IPS-20b (cell line): ENCODE measurements at regions not wholly inside any gene's neighbourhood (a gene's known extent, or its start where the extent isn't known, plus 50 kb on each side); places are given as distances from the start of the nearest gene placed in this dataset.

Experiments
- H3K27ac ChIP-seq: one replicate; pipeline ENCODE4 v1.5.1; 2013; ENCODE audit warnings: low read length
- H3K27me3 ChIP-seq: 2 replicates; pipeline ENCODE4 v1.6.1; 2013; ENCODE audit warnings: mild to moderate bottlenecking, low read length, inconsistent platforms; ENCODE audit not compliant: insufficient read depth
- H3K36me3 ChIP-seq: 2 replicates; pipeline ENCODE4 v1.6.1; 2013; ENCODE audit warnings: low read depth, mild to moderate bottlenecking, inconsistent platforms, low read length, moderate library complexity; ENCODE audit not compliant: insufficient read depth
- H3K4me1 ChIP-seq: 2 replicates; pipeline ENCODE4 v1.6.1; 2013; ENCODE audit warnings: mild to moderate bottlenecking, control low read depth, inconsistent platforms, low read length, moderate library complexity; ENCODE audit not compliant: insufficient read depth
- H3K4me3 ChIP-seq: 2 replicates; pipeline ENCODE4 v1.5.1; 2013; ENCODE audit warnings: mild to moderate bottlenecking, low read length, inconsistent platforms
- H3K9ac ChIP-seq: 2 replicates; pipeline ENCODE4 v1.6.1; 2013; ENCODE audit warnings: low read depth, mild to moderate bottlenecking, inconsistent platforms, low read length, moderate library complexity
- H3K9me3 ChIP-seq: 2 replicates; pipeline ENCODE4 v1.6.1; 2013; ENCODE audit warnings: mild to moderate bottlenecking, low read depth, low read length, inconsistent platforms; ENCODE audit not compliant: insufficient read depth

DNA sequence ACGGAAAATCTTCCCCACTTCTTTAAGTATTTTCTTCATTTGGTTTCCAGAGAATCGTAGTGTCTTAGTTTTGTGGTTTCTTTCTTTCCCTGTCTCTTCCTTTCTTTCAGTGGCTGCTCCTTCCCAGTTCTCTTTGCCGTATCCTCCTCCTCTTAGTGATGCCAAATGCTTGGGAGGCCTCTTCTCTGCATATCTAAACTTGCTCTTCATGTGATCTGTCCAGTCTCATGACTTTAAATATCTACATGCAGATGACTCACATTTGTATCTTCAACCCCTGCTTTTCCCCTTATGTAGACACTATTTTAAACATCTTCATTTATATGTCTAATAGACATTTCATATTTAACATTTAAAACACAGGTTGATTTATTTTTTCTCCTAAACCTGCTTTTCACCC, 149.2 kb downstream of the PTCSC3 start:
- Histone ChIP-seq H3K36me3 (no peaks in the 10 kb centered on the region), H3K4me1 (no peaks in the 10 kb centered on the region), H3K27ac (no peak overlapping the region), H3K27me3 (no peaks in the 10 kb centered on the region), H3K9me3 (peaks cover 4% of the 10 kb centered on the region; the same call in 1 of the 2 replicates), H3K4me3 (no peak overlapping the region), H3K9ac (no peak overlapping the region)

DNA sequence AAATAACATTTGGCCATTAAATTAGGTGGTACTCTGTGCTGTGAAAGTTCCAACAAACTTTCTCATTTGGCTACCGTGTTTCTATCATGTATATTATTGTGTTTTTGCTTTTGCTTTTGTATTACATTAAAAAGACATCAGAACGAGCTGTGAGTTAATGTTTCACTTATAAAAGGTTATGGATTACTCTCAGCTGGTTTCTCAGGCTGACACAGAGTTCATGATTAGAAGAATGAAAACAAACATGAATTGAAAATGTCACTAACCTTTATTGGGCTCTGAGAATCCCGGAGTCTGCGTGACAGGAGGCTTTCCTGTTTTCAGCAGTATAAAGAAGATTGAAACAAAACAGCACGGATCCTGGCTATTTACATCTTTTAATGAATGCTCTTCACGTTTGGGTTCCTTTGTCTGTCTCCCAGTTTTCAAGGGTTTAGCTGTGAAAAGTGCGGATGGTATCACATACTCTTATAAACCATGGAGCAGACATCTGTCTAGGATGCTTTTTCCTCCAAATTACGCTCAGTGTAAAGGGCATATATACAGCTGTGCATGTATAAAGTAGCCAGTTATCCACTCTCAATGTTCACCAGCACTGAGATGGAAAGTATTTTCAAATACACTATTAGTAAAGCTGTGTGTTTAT, 153.6 kb downstream of the PTCSC3 start:
- Histone ChIP-seq H3K27me3 (no peaks in the 10 kb centered on the region), H3K9me3 (no peaks in the 10 kb centered on the region), H3K4me3 (no peak overlapping the region), H3K27ac (no peak overlapping the region), H3K36me3 (no peaks in the 10 kb centered on the region), H3K9ac (no peak overlapping the region), H3K4me1 (no peaks in the 10 kb centered on the region)

DNA sequence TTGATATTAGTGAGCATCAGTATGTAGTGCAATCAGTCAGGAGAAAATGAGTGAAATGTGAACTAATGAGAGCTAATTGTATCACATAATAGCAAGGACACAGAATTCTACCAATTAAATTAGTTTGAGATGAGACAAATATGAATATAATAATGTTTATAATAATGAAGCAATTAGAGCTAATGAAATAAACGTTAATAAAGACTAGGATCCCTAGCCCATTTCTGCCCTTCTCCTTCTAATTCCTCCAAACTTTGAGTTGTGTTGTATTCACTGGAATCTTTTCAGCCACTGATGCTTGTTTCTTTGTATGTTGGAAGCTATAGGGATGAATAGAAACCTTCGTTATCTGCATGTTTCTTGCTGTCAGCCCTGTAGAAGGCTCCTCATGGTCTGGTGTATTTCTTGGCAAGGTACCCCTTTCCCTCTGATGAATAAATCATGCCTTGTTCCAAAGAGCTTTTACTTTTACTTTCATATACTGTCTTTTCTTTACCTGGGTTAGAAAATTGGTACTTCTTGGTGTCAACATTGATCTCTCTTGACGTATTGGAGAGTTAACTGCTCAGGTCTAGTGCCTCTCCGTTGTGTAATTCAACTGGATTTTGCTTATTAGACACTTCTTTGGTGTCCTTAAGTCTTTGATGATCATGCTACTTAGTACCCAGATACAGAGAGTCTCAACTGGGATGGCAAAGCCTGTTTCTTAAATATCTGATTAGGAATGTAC, 154.8 kb downstream of the PTCSC3 start:
- Histone ChIP-seq H3K27ac (no peak overlapping the region), H3K36me3 (no peaks in the 10 kb centered on the region), H3K9me3 (no peaks in the 10 kb centered on the region), H3K4me1 (no peaks in the 10 kb centered on the region), H3K9ac (no peak overlapping the region), H3K4me3 (no peak overlapping the region), H3K27me3 (no peaks in the 10 kb centered on the region)

DNA sequence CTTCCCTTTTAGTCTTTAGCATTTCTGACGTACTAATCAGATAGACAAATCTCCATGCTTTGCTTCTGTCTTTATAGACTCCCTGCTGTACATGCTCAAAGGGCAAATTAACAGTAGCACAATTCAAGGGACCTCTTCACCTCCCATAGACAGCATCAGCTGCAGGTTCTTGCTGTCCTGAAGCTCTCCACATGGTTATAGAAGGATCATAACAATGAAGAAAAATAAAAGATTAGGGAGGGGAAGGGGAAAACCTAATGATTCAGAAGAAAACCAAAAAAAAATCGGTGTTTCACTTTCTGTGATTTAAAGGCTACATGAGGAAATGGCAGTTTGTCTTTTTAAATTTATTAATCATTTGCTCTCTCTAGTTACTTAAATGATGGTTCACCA, 155.5 kb downstream of the PTCSC3 start:
- H3K36me3 ChIP-seq = no peaks in the 10 kb centered on the region
- H3K4me1 ChIP-seq = no peaks in the 10 kb centered on the region
- no peaks in the 10 kb centered on the region for H3K9me3 ChIP-seq
- no peak overlapping the region for H3K9ac ChIP-seq
- no peak overlapping the region for H3K27ac ChIP-seq
- no peak overlapping the region for H3K4me3 ChIP-seq
- H3K27me3 ChIP-seq = no peaks in the 10 kb centered on the region

DNA sequence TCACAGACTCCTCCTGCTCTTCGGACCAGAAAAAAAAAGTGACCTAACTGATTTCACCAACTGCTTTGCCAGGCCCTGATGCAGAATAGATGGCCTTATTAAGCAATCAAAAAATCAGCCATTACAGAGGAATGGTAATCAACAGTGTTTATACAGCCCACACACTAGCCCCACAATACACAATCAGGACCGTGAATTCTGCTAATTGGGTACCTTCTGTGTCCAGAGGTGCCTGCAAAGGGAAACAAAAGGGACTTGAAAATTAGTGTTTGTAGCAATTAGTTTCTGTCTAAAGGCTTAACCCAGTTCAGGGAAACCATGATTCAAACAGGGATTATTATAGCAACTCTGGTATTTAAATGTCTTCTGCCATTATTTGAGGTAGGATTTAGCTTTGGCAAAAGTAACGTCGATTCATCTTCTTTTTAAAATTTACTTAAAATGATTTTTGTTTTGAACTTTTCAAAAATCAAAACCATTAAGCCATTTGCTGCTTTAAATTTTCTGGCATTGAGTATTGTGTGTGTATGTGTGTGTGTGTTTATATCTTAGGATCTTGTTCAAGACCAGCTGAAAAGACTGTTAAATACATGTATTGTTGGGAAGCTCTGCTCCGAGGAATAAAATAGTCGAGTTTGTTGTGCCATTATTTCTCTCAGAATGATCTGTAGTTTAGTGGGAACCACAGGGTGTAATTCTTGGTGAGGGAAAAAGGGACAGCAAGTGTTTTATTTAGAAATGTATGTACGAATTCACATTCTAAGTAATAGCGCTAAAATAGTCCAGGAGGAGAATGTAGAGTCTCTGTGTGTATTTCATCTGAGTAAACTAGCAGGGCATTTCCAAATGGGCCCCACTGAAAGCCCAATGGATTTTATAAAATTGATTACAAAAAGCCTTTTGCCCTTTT, 156.1 kb downstream of the PTCSC3 start:
- Histone ChIP-seq H3K27me3 (no peaks in the 10 kb centered on the region), H3K4me1 (no peaks in the 10 kb centered on the region), H3K4me3 (no peak overlapping the region), H3K9me3 (no peaks in the 10 kb centered on the region), H3K36me3 (no peaks in the 10 kb centered on the region), H3K27ac (no peak overlapping the region), H3K9ac (no peak overlapping the region)

DNA sequence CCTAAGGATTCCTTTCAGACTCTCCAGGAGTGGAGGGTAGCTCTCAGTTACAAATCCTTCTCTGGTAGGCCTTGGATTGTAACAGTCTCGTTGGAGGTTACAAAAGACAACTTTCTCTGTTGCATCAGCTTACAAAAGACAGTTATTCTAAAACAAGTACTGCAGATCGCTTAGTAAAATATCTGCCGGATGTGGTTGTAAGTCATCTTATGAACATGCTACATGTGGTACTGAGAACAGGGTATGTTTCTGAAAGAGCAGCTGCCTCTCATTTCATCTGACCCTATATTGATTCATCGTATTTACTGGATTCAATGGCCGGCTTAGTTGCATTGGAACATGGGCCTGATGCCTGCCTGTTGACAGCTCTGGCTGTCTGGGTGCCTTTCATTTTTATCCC, 157.4 kb downstream of the PTCSC3 start:
- H3K36me3 ChIP-seq = no peaks in the 10 kb centered on the region
- no peak overlapping the region for H3K27ac ChIP-seq
- no peak overlapping the region for H3K4me3 ChIP-seq
- H3K27me3 ChIP-seq = no peaks in the 10 kb centered on the region
- H3K4me1 ChIP-seq = no peaks in the 10 kb centered on the region
- no peaks in the 10 kb centered on the region for H3K9me3 ChIP-seq
- no peak overlapping the region for H3K9ac ChIP-seq

DNA sequence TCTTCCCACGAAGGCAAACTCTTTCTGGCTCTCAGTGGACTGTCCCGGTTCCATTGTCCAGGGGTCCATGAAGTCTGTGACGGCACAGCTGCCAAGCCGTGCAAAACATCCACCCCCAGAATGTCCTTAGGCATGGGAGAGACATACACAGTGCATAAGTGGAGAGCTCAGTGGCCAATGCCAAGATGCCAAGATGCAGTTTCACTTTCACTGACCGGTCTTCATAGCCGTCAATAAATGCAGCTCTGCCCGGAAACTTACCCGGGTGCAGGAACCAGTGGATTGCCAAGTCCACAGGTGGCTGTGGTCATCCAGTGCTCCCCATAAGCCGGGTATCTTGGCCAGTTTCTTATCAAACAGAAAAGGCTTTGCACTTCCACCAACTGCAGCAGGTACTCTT, 162.3 kb downstream of the PTCSC3 start:
- H3K4me1 ChIP-seq = peaks cover 16% of the 10 kb centered on the region

DNA sequence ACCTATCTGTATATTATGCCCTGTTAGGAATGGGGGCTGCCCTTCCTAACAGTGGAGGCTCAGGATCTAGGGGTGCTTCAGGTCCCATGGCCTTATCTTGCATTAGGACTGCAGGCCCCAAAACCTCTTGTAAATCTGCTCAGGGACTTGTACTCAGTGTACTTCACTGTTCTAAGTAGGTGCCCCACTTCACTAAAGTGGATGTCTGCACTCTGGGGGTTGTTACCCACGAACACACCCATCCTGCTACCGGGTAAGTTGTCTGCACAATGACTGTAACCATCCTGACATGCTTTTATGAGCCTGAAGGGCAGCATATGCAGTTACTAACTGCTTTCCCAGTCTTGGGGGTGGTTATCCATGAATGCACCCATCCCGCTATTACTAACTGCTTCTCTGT, 163.0 kb downstream of the PTCSC3 start:
- Histone ChIP-seq H3K4me3 (no peak overlapping the region), H3K36me3 (no peaks in the 10 kb centered on the region), H3K9me3 (no peaks in the 10 kb centered on the region), H3K27ac (no peak overlapping the region), H3K9ac (no peak overlapping the region), H3K4me1 (peaks cover 22% of the 10 kb centered on the region), H3K27me3 (no peaks in the 10 kb centered on the region)

More for the DNA sequence above, 162.3 kb downstream of the PTCSC3 start:
- H3K9me3 ChIP-seq = no peaks in the 10 kb centered on the region
- no peak overlapping the region for H3K4me3 ChIP-seq
- no peaks in the 10 kb centered on the region for H3K27me3 ChIP-seq
- H3K36me3 ChIP-seq = no peaks in the 10 kb centered on the region
- H3K9ac ChIP-seq = no peak overlapping the region
- H3K27ac ChIP-seq = no peak overlapping the region

DNA sequence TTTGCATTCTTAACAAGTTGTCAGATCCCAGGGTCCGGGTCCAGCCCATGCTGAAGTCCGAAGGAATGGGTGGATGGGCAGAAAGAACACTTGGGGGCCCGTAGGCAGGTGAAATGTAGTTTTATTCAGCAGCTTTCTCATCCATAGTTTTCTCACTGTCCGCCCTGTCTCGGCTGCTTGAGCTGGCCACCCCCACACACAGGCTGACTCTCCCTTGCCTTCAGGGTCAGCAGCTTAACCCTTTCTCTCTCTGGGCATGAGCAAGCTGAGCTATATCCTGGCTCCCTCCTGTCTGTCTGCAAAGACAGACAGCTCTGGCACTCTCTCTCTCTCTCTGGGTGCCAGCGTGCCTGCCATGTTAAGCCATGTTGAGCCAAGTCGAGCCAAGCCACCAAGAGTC, 163.9 kb downstream of the PTCSC3 start:
- Histone ChIP-seq H3K4me1 (peaks cover 22% of the 10 kb centered on the region), H3K9ac (no peak overlapping the region), H3K36me3 (no peaks in the 10 kb centered on the region), H3K9me3 (no peaks in the 10 kb centered on the region), H3K4me3 (no peak overlapping the region), H3K27ac (no peak overlapping the region), H3K27me3 (no peaks in the 10 kb centered on the region)

DNA sequence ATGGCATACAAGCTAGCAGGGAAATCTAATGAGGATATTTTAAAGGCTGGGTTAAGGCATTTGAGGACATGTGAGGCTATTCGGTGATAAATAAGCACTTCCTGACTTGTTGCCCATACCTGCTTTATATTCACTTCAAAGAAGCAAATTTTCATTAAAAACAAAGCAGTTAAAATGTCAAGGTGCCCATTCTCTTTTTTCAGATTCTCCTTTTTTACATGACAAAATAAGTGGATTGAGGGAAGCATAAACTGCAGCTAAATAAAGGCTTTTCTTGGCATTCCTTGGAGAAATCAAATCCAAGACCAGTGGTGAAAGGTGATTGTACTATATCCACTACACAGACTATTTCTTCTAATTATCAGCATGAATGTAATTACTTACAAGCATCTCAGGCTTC, 166.9 kb downstream of the PTCSC3 start:
- Histone ChIP-seq H3K9ac (no peak overlapping the region), H3K4me1 (peaks cover 22% of the 10 kb centered on the region), H3K4me3 (peak overlapping the region; percentile 20; the same call in 1 of the 2 replicates), H3K36me3 (no peaks in the 10 kb centered on the region), H3K27me3 (no peaks in the 10 kb centered on the region), H3K27ac (no peak overlapping the region), H3K9me3 (no peaks in the 10 kb centered on the region)

DNA sequence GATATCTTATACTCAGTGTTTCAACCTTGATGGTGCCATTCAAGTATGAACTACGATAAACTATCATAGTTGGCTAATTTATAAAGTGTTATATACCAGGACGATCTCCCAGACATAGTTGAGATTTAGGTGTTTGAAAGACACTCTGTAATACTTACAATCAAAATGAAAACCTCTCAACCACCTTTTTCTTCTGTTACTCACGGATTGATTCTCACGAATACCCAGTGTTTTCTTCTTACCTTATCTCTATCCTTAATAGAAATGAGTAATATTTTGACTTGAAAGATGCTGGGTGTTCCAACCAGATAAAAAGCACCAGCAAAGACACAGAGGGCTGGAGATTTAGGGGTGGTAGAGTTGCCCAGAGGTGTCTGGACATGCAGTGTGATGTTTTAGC, 169.9 kb downstream of the PTCSC3 start:
- H3K4me1 ChIP-seq = peaks cover 22% of the 10 kb centered on the region
- no peaks in the 10 kb centered on the region for H3K36me3 ChIP-seq
- no peak overlapping the region for H3K4me3 ChIP-seq
- no peaks in the 10 kb centered on the region for H3K27me3 ChIP-seq
- H3K27ac ChIP-seq = no peak overlapping the region
- H3K9me3 ChIP-seq = no peaks in the 10 kb centered on the region
- no peak overlapping the region for H3K9ac ChIP-seq
